ENCODE measurements at regions not wholly inside any gene's neighbourhood (a gene's known extent, or its start where the extent isn't known, plus 50 kb on each side); places are given as distances from the start of the nearest gene placed in this dataset.

DNA sequence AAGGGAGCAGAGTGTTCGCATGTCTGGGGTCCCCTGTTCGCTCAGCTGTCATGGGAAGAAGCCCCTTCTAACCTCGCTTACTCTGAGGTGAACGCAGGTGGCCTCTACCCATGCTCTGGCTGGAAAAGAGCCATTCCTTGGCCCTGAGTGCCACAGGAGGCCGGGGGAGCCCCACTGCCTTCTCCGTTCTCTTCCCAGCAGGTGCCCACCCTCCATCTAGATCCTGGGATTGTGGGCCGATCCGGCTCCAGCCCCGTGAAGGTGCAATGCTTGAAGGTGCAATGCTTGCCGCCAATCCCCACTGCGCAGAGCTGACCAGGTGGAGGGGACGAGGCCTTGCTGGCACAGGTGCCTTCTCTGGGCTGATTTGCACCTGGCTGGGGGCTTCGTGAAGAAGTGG is 95.4 kb downstream of the MRPL36 start:
- intact Hi-C loops (cut with DNase I): no loop called here
- WGBS, 3 donors: 83 to 93% (median 92%) methylated on average over 13 of the region's 13 CpGs
- Histone ChIP-seq H3K4me3 (no peak overlapping the region), H3K27me3 (no peaks in the 10 kb centered on the region), H3K36me3 (no peaks in the 10 kb centered on the region), H3K9me3 (no peaks in the 10 kb centered on the region), H3K27ac (no peak overlapping the region), H3K4me1 (ENCODE audit: insufficient read depth) (no peaks in the 10 kb centered on the region)
- no peak for DNase-seq
- no peak for TF ChIP-seq POLR2A (IDR thresholded peaks at IDR 0.05)

GRCh38 chr5:1703352-1704050 is 96.1 kb downstream of the MRPL36 start:
- no peak overlapping the region for H3K27ac ChIP-seq
- no peak overlapping the region for H3K4me3 ChIP-seq
- TF ChIP-seq POLR2A (IDR thresholded peaks at IDR 0.05) (no peak), CTCF (IDR thresholded peaks at IDR 0.05) (no peak), EP300 (IDR thresholded peaks at IDR 0.05) (no peak)
- H3K4me1 ChIP-seq (ENCODE audit: insufficient read depth): no peaks in the 10 kb centered on the region
- no peaks in the 10 kb centered on the region for H3K36me3 ChIP-seq
- 81 to 90% (median 90%) methylated on average over 21 of the region's 21 CpGs for WGBS, 3 donors
- no peak for DNase-seq
- intact Hi-C loops (cut with DNase I): no loop called here
- no peaks in the 10 kb centered on the region for H3K9me3 ChIP-seq
- H3K27me3 ChIP-seq: no peaks in the 10 kb centered on the region

- no peak for TF ChIP-seq CTCF (IDR thresholded peaks at IDR 0.05)
- no peak for TF ChIP-seq POLR2A (IDR thresholded peaks at IDR 0.05)
- no peak for TF ChIP-seq EP300 (IDR thresholded peaks at IDR 0.05)
- Histone ChIP-seq H3K27me3 (no peaks in the 10 kb centered on the region), H3K36me3 (no peaks in the 10 kb centered on the region), H3K27ac (no peak overlapping the region), H3K4me3 (no peak overlapping the region), H3K4me1 (ENCODE audit: insufficient read depth) (no peaks in the 10 kb centered on the region), H3K9me3 (no peaks in the 10 kb centered on the region)
- 47 to 63% (median 53%) methylated on average over 21 of the region's 21 CpGs for WGBS, 3 donors
- DNase-seq: no peak
- intact Hi-C loops (cut with DNase I): no loop called here
Observed at GRCh38 chr5:1702318-1702717, 97.3 kb downstream of the MRPL36 start.

GRCh38 chr5:1701884-1702283 is 97.8 kb downstream of the MRPL36 start:
- Histone ChIP-seq H3K4me3 (no peak overlapping the region), H3K27me3 (no peaks in the 10 kb centered on the region), H3K27ac (no peak overlapping the region), H3K9me3 (no peaks in the 10 kb centered on the region), H3K4me1 (ENCODE audit: insufficient read depth) (no peaks in the 10 kb centered on the region), H3K36me3 (no peaks in the 10 kb centered on the region)
- no peak for DNase-seq
- WGBS, 3 donors: 82 to 87% (median 85%) methylated on average over 22 of the region's 22 CpGs
- intact Hi-C loops (cut with DNase I): no loop called here
- no peak for TF ChIP-seq EP300 (IDR thresholded peaks at IDR 0.05)
- no peak for TF ChIP-seq POLR2A (IDR thresholded peaks at IDR 0.05)
- no peak for TF ChIP-seq CTCF (IDR thresholded peaks at IDR 0.05)

DNA sequence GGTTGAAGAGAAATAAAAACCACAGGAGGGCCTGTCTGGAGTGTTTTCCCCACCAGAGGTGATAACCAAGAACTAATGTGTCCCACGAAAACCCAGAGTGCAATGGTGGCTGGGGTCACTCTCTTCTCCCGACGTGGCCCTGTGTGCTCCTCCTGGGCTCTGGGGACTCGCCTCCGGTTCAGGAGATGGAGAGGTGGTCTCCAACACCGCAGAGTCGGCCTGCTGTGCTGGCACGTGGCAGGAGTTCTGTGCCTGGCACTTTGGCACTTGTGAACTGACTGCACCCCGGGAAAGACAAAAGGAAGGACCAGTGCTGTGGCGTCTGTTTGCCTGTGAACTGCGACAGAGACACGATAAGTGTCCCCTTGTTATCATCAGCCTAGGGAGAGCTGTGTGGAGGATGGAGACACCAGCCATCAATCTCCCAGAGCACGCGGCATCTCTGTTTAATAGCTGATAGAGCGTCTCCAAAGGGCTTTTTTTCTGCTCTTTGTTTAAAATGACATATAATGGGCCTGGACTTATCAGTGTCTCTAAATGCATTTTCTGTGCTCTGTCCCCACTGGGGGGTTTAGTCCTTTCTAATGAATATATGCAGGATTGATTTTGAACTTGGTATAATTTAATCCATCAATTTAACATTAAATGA is 98.3 kb downstream of the MRPL36 start:
- Histone ChIP-seq H3K27ac (no peak overlapping the region), H3K36me3 (no peaks in the 10 kb centered on the region), H3K4me3 (no peak overlapping the region), H3K4me1 (ENCODE audit: insufficient read depth) (no peaks in the 10 kb centered on the region), H3K27me3 (no peaks in the 10 kb centered on the region), H3K9me3 (no peaks in the 10 kb centered on the region)
- TF ChIP-seq EP300 (IDR thresholded peaks at IDR 0.05) (no peak), POLR2A (IDR thresholded peaks at IDR 0.05) (no peak), CTCF (IDR thresholded peaks at IDR 0.05) (no peak)
- intact Hi-C loops (cut with DNase I): no loop called here
- no peak for DNase-seq
- 66 to 73% (median 71%) methylated on average over 15 of the region's 15 CpGs for WGBS, 3 donors
